ENCODE measurements at regions not wholly inside any gene's neighbourhood (a gene's known extent, or its start where the extent isn't known, plus 50 kb on each side); places are given as distances from the start of the nearest gene placed in this dataset.
A peak's percentile ranks its signal among the peaks of the same experiment; 100 is the strongest.

DNA sequence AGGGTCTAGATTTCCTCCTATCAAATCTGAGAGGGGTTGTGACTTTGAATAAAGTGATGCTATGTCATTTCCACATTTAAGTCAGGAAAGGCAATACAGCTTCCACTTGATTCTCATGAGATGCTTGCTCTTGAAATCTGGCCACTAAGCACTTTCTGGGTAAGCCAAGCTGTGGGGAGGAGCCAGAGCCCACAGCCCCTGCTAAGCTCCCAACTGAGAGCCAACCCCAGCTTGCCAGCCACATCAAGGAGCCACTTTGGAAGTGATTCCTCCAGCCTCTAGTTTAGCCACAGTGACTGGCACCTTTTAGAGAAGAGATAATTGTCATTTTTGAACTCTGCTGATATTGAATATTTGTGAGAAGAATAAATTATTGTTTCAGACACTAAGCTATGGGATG is 1441.5 kb upstream of the IGFBP7 start:
- DNase-seq, result no peak

DNA sequence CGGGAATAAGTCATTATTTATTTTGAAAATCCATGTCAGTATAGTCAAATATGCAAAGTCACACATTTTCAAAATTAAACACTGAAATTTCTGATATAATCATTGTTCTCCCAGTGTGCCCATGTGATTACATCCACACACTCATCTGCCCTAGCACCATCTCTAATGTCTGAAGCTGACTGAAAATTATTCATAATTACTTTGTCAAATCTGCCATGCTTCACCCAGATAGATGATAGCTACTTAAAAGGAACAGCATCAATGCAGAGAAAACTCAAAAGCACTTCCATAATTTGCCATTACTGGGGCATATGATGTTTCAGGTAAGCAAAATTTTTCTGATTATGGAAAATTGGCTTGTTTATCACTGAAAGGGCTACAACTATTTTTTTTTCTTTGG is 1433.3 kb upstream of the IGFBP7 start:
- no peak for DNase-seq

DNA sequence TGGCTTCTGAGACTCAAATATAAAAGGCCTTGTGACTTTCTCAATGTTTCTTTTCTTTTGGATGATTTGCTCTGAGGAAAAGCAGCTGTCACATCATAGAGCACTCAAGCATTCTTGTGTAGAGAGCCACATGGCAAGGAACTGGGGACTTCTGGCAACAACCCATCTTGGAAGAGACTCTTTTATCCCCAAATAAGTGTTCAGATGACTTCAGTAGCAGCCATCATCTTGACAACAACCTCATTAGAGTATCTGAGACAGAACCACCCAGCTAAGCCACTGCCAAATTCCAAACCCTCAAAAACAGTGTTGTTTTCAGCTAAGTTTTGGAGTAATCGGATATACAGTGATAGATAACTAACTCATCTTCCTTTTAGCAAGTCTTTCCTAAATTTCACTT is 1431.7 kb upstream of the IGFBP7 start:
- no peak for DNase-seq

DNA sequence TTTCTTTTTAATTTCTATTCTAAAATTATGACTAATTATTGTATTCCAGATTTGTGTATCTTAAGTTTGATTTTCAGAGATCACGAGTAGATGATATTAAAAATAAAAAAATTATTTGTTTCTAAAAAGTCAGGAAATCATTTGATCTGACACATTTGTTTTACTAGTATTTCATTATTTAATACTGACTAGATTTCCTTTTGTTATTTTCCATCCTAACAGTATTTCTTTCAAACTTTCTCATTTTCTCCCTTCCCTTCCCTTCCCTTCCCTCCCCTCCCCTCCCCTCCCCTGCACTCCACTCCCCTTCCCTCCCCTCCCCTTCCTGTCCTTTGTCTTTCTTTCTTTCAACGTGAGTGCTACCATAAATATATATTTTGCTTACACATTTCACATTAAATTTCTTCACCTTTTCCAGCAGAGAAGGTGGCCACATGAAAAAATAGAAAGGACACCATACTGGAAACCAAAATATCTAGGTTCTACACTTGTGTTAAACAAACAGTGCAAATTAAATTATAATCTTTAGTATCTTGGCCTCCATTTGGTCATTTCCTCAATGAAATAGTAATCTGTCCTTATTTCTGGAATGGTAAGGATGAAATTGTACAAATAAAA is 1412.7 kb upstream of the IGFBP7 start:
- DNase-seq, result no peak

DNA sequence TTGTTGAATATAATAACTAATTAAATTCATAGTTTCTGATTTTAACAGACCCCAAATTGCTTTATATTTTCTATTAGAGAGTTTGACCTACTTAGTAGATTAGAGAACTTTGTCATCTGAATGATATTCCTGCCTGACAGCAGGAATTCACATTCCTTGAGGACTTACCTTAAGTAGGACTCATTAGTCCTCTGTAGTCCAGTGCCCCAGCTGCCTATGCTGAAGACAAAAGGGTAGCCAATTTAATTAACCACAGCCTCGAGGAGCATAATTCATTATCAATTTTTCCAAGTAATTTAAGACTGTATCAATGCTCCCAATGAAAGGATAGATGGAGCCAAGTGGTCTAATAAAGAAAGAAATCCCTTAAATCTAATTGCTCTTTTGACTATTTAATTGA is 1405.0 kb upstream of the IGFBP7 start:
- no peak for DNase-seq

DNA sequence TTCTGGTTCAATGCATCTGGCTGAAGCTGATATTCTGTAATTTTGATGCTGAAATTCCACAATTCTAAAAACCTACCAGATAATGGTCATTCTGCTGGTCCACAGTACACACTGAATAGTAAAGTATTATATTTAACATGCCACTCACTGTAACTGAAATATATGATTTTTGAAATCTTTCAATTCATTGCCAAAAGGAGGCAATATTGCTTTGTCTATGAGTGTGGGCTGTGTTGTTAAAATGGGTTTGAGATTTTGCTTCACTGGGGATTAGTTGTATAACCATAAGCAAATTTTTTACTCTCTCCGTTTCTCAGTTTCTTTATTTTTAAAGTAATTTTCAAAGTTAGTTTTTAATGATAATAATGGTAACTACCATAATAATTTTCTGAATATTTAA is 1404.1 kb upstream of the IGFBP7 start:
- no peak for DNase-seq

DNA sequence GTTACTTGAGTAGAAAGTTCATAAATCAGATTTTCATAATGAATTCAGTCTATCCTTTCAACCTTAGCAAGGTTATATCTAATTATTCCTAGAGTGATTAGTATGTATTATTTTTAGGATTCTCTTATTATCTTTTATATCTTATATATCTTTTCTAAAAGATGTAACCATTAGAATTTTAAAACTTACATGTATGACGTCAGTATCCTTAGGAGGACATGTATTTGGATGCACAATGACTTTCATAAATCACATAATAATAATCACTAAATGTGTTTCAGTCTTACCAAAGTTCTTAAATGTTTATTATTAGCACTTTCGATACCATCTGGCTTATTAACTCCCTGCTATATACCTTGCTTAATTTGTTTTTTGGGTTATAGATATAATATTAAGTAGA is 1400.5 kb upstream of the IGFBP7 start:
- no peak for DNase-seq

DNA sequence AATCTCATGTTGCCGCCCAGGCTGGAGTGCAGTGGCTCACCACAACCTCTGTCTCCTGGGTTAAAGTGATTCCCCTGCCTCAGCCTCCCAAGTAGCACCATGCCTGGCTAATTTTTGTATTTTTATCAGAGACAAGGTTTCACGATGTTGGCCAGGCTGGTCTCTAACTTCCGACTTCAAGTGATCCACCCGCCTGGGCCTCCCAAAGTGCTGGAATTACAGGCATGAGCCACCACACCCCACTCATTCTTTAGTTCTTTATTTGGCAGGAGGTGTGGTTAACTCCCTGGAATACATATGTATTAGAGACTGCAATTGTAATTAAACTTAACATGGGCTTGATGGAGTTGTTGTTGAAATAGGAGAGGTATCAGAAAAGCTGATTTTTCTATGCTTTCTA is 1396.9 kb upstream of the IGFBP7 start:
- no peak for DNase-seq

DNA sequence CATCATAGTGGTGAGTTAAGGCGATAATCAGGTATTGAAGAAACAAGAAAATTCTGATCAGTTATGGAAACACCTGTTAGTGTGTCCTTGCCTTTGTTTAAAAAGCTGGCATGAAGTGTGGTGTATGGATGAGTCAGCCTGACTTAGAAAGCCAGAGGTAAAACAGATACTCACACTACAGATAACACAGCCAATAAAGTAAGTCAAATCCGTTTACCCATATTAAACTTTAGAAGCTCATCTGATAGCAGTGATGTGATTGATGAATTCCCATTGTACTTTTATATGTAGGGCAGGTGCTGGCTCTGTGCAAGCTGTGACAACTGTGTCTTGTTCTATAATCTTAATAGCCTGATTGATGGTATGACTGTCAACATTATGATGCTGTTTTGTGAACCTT is 1392.7 kb upstream of the IGFBP7 start:
- DNase-seq, result no peak

DNA sequence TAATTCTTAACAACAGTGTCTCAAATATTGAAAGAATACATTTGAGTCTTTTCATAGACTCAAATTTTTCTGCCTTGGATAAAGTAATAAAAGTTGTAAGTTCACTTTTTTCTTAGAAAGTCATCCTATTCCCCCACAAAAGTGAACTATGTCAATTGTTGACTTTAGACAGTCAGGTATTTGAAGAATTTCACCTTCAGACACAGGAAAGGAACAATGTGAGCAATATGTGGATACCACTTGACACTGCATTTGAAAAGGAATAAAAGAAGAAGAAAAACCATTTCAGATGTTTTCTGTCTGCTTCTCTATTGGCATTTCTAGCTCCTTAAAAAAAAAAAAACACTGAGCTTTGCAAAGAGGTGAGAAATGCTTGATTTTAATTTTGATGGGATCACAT is 1389.0 kb upstream of the IGFBP7 start:
- no peak for DNase-seq

DNA sequence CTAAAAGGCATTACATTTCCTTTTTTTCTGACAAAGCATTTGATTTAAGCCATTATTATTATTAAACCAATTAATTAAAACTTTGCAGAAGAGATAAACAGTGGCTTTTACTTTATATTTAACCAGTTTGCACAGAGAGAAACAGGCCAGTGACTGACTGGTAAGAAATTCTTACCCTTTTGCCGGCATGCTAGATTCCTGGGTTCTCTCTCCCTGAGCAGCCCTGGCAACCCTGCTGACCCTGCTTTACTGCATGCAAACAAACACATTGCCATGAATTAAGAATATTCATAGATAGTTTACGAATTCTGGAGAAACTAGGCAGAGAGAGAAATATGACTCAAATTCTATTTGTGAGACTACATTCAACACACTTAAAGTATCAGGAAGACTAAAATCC is 1381.4 kb upstream of the IGFBP7 start:
- DNase-seq, result no peak

DNA sequence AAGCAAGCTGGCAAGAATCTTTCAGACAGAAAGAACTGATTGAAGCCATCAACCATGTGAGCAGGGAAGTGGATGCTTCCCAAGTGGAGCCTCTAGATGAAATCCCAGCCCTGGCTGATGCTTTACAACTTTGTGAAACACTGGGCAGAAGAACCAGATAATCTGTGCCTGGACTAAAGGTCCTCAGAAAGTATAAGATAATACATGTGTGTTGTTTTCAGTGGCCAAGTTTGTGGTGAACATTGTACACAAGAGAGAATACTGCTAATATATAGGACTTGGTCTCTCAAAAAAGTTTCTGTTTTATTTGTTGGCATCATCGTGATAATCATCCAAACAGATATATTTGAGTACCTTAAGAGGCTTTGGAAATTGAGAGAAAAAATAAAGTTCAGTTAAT is 1367.8 kb upstream of the IGFBP7 start:
- no peak for DNase-seq

DNA sequence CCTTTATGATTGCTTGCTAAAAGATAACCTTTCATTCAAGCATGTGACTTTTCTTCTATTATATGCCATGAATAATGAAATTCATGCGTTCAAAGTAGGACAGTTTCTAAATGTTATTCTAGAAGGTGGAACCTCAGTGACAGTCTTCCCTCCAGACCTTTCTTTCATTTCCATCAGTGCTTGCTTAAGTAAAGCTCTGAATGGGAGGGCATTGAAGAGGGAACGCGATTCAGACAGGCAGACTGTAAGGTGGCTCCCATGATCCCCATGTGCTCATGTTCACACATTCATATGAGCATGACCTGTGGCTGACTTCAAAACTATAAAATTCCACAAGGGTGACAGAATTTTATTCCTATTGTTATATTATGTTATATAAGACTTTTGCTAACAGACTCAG is 1367.3 kb upstream of the IGFBP7 start:
- DNase-seq, result no peak

DNA sequence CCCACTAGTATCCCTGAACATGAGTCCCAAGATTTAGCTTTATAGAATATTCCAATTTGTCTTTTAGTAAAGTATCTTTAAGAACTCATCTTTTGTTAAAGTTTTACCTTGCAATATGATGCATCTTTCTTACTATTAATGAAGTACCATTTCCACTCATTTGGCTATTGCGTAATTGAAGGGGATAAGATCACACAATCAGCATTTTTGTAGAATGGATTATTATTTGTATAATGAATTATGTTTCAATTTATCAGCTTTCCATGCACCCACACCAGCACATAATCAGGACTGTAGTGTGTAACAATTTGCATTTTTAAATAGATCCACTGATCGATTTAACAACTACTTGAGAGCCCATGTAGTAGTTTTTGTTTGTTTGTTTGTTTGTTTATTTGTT is 1364.9 kb upstream of the IGFBP7 start:
- no peak for DNase-seq

DNA sequence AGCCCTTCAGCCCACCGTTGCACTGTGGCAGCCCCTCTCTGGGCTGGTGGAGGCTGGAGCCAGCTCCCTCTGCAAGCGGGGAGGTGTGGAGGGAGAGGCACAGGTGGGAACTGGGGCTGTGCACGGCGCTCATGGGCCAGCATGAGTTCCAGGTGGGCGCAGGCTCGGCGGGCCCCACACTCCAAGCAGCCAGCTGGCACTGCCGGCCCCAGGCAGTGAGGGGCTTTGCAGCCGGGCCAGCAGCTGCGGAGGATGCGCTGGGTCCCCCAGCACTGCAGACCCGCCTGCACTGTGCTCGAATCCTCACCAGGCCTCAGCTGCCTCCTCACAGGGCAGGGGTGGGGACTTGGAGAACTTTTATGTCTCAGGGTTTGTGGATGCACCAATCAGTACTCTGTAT is 1354.8 kb upstream of the IGFBP7 start:
- DNase-seq, result peak in 1 of 4 experiments; percentile 2

DNA sequence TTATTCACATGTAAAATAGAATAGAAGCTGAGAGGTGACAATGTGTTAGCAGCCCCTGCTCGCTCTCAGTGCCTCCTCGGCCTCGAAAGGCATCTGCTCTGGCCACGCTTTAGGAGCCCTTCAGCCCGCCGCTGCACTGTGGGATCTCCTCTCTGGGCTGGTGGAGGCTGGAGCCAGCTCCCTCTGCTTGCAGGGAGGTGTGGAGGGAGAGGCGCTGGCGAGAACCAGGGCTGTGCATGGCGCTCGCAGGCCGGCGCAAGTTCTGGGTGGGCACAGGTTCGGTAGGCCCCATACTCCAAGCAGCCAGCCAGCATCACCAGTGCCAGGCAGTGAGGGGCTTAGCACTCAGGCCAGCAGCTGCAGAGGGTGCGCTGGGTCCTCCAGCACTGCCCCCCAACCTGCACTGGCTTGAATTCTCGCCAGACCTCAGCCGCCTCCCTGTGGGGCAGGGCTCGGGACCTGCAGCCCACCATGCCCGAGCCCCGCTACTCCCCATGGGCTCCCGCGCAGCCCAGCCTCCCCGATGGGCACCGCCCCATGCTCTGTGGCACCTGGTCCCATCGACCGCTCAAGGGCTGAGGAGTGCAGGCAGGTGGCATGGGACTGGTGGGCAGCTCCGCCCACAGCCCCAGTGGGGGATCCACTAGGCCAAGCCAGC is 1346.7 kb upstream of the IGFBP7 start:
- no peak for DNase-seq

DNA sequence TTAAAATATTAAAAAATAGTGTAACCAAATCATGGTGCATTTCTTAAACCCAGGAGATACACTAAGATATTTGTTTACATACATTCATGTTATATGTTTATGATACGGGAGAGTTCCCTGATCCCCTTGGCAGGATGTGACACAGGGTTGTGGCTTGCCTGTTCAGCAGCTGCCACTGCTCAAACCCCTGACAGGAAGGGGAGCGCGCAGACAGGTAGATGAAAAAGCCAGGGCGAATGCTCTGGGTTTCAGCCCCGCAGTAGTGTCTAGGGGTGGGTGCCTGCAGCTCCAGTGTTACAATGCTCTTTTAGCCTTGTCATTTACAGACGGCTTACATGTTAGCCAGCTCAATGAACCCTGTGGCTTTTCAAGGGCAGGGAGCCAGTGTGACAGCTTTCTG is 1343.8 kb upstream of the IGFBP7 start:
- no peak for DNase-seq

DNA sequence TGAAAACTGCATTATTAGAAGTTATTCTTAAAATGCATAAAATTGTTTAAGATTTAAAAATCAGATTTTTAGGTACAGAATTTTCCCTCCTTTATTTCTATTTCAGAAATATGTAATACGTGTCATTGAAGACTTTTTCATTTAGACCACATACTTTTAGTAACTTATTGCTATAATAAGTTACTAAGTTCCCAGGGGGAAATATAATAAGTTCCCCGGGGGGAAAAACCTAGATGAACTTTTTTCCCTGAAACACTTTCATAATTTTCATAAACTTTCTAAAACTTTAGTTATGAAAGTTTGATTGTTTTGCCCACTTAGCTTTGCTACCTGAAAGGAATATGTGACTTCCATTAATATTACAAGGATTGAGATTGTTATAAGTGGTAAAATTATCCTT is 1341.5 kb upstream of the IGFBP7 start:
- DNase-seq, result no peak

DNA sequence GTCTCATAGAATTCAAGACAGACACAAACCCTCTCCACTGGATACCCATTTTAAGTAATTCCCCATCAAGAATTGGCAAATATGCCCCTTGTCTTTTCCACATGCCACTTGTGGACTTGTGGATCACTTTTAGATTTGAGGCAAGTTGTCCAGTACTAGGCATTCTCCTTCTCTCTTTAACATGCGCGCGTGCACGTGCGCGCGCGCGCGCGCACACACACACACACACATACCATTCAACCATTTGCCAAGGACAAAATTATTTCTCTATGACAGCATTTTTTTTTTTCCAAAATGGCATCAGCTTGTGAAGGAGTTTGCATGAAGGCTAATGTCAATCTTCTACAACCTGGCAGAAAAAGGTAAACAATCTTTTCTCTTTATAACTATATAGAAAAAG is 1325.7 kb upstream of the IGFBP7 start:
- DNase-seq, result no peak

DNA sequence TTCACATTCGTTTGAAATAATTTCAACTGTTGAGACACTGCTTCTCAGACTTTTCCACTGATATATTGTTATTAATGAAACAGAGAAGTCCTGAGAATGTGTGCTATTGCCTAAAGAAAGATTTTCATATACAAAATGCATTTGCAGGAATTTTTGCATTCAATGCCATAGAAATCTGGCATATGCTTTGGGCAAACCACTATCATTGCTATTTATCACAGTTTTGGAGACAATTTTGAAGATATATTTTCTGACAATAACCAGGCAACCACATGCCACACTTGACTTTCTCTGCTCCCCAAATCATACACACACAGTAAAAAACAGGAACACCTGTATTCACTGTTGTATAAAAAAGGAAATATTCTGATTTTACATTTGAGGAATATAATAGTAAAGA is 1303.7 kb upstream of the IGFBP7 start:
- DNase-seq, result no peak

DNA sequence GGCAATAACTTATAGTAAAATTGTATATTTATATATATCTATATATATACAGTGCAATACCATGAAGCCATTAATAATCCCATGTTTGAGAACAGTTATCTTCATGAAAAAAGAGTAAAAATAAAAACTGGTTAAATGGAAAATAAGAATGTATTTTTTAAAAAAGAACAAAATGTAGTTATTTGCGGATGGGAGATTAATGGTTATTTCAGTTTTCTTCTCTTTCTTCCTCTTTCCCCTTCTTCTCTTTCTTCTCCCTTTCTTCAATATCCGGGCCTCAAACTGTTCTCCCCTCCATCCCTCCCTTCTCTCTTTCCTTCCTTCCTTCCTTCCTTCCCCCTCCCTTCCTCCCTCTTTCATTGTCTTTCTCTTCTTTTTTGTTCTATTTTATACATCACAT is 1301.7 kb upstream of the IGFBP7 start:
- DNase-seq, result no peak

DNA sequence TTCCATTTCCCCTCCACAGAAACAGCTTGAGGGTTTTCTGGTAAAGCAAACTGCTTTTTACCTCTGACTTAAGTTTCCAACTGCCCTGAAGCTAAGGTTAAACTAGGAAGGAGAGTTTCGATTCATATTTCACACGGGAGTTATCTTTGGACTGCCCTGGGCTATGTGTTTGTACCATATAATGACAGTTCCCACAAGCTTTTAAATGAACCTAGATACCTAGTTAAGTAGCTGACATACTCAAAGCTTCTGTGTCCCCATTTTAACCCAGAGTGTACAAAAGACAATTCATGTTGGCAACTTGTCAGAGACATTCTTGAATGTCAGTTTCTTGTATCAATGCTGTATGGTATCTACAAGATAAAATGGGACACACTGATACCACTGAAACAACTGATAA is 1296.6 kb upstream of the IGFBP7 start:
- DNase-seq, result no peak

DNA sequence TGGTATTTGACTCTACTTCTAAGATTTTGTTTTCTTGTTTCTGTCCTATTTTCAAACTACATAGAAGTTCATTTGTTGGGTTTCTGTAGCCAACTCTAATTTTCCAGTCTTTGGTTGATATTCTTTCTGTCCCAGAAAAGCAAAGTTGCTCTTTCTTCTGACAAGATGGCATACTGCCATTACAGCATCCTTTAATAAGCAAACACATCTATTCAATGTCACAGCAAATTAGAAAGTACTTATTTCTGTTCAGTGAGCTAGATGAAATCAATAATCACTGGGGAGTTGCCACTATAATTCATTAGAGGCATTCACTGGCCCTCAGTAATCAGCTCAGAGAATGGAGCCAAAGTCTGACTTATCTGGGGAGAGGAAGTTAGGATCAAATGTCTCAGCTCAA is 1258.0 kb upstream of the IGFBP7 start:
- no peak for DNase-seq

DNA sequence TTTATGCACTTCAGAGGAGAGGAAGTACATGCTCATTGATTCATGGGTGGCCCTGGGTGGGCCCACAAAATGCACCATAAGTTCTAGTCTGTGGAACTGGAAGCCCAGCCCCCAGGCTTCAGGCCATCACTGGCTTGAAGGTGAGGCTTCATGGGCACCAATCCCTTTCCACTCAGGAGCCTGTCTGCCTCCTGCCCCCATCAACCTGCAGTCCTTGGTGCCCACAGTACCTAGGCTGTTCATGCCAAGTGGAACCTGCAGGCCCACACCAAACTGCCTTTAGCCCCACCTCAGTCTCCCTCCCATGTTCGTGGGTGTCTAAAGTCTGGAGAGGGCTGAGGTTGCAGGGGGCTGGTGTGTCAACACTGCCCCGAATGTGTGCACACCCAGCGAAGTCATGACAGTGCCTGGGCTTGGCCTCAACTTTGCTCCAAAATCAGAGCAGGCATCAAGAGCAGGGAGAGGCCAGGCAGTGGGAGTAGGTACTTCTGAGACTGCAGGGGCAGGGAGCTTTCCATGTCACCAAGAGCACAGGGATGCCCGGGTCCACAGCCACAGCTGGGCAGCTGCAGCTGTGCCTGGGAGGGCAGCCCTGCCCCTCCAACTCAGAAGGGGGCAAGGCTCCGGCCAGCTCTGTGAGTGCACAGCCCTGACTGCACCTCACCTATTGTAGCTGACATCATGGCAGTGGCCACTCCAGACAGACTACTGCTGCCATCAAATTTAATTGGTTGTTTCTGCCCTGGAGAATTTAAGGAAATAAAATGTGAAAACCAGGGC is 1250.4 kb upstream of the IGFBP7 start:
- DNase-seq, result no peak

DNA sequence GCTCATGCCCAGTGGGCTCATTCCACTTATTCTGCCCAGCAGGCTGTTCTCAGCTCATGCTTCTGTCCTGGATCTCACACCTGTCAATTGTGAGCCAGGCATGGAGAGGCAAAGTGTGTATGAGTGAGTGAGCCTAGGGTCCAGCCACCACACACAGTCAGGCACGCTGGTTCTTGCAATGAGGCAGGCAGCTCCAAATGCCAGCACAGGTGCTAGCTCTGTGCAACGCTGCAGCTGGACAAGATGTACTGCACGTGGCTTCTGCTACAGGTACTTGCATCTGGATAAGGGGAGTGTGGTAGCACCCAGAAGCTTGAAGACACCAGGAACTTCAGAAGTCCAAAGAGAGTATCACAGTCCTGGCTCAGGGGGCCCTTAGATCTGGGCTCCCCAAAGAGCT is 1249.4 kb upstream of the IGFBP7 start:
- no peak for DNase-seq

Measured in activated CD4-positive, CD25-positive, alpha-beta regulatory T cell (primary cell).